MM.1S (cell line): ENCODE measurements at regions not wholly inside any gene's neighbourhood (a gene's known extent, or its start where the extent isn't known, plus 50 kb on each side); places are given as distances from the start of the nearest gene placed in this dataset.

Experiments used
- EZH2 ChIP-seq: fragments of 300-600 bp; sonication (generic); optimal IDR thresholded peaks from 2 replicates; pipeline ENCODE3; 2017; ENCODE audit warnings: low read depth, mild to moderate bottlenecking, antibody characterized with exemption, low read length, mixed read lengths
- TF ChIP-seq, protein P1 (sequence below): fragments of 300-600 bp; sonication (generic); IDR thresholded peaks from 2 replicates; pipeline ENCODE4 v1.5.1; 2016; ENCODE audit warnings: antibody characterized with exemption, low read length, mixed read lengths

DNA sequence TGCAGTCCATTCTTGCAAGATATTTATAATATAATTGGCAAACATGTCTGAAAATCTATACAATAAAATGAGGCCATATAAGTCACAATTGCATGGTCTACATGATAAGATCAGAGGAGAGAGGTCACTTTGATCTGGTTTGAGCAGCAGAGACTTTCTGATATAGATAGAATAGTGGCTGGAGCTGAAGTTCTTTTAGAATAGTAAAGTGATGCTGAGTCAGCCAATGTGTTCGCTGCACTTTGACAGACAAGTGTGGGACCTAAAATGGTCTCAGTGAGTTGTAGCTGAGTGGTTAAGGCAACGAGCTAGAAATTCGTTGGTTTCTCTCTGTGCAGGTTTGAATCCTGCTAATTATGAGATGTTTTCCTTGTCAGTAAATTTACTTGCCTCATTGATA, 257.0 kb upstream of the C11orf87 start:
- TF ChIP-seq, protein P1, sequence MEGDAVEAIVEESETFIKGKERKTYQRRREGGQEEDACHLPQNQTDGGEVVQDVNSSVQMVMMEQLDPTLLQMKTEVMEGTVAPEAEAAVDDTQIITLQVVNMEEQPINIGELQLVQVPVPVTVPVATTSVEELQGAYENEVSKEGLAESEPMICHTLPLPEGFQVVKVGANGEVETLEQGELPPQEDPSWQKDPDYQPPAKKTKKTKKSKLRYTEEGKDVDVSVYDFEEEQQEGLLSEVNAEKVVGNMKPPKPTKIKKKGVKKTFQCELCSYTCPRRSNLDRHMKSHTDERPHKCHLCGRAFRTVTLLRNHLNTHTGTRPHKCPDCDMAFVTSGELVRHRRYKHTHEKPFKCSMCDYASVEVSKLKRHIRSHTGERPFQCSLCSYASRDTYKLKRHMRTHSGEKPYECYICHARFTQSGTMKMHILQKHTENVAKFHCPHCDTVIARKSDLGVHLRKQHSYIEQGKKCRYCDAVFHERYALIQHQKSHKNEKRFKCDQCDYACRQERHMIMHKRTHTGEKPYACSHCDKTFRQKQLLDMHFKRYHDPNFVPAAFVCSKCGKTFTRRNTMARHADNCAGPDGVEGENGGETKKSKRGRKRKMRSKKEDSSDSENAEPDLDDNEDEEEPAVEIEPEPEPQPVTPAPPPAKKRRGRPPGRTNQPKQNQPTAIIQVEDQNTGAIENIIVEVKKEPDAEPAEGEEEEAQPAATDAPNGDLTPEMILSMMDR: no peak
- TF ChIP-seq EZH2: no peak
